Endothelial cell of umbilical vein (primary cell): ENCODE measurements at regions not wholly inside any gene's neighbourhood (a gene's known extent, or its start where the extent isn't known, plus 50 kb on each side); places are given as distances from the start of the nearest gene placed in this dataset.

Experiments
- CTCF ChIP-seq, 2 donors: IDR thresholded peaks; 1 replicate in 1 of 2; 2 replicates in 1 of 2; pipeline ENCODE4 v1.5.1; 2011; ENCODE audit warnings: low read length in 2 of 2, mild to moderate bottlenecking in 2 of 2, moderate library complexity in 2 of 2, control low read depth in 1 of 2, inconsistent platforms in 1 of 2, low read depth in 1 of 2; ENCODE audit not compliant: insufficient read depth in 1 of 2; ENCODE audit errors: extremely low read depth in 1 of 2
- EZH2 ChIP-seq: IDR thresholded peaks from 2 replicates; pipeline ENCODE4 v1.6.1; 2012; ENCODE audit warnings: borderline replicate concordance, low read depth, mild to moderate bottlenecking, moderate library complexity, low read length, inconsistent platforms; ENCODE audit not compliant: severe bottlenecking
- FOS ChIP-seq: IDR thresholded peaks from 2 replicates; pipeline ENCODE4 v1.6.1; 2011; ENCODE audit warnings: mild to moderate bottlenecking, low read length, moderate library complexity, borderline replicate concordance; ENCODE audit not compliant: insufficient read depth
- GATA2 ChIP-seq: IDR thresholded peaks from 2 replicates; pipeline ENCODE4 v1.7.0; 2011; ENCODE audit warnings: low read depth, mild to moderate bottlenecking, moderate library complexity, mixed read lengths, low read length; ENCODE audit not compliant: insufficient read length, insufficient read depth
- MAX ChIP-seq: IDR thresholded peaks from 2 replicates; pipeline ENCODE4 v1.6.1; 2011; ENCODE audit not compliant: insufficient read depth, insufficient read length
- MYC ChIP-seq: IDR thresholded peaks from one replicate; pipeline ENCODE4 v1.6.1; 2011; ENCODE audit warnings: mild to moderate bottlenecking, low read depth, low read length
- POLR2A ChIP-seq: IDR thresholded peaks from 2 replicates; pipeline ENCODE4 v1.6.1; 2012; ENCODE audit warnings: low read depth, mild to moderate bottlenecking, control low read depth, low read length
- POLR2AphosphoS5 ChIP-seq: IDR thresholded peaks from 2 replicates; pipeline ENCODE4 v1.6.1; 2012; ENCODE audit warnings: low read depth, mild to moderate bottlenecking, control low read depth, low read length, moderate library complexity; ENCODE audit not compliant: insufficient read depth

DNA sequence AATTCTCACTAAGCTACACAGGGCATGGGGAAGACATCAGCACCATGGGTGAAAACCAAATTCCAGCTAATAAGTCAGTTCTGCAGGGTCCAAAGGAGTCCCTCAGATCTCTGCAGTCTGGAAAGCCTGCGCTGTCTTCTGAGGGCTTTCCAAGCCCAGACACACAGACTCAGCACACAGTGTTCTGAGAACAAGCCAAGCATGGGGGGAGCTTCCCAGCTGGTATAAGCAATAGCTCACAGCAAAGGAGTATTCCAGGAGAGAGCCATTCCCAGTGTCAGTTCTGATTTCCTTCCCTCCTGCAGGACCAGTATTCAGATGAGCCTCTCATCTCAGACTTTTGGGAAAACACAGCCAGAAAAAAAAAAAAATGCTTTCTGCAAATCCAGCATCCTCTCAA is 370.8 kb downstream of the TNS1 start:
- TF ChIP-seq POLR2A, result no peak
- TF ChIP-seq CTCF (IDR thresholded peaks at IDR 0.05; ENCODE audit: extremely low read depth in 1 of 2, insufficient read depth in 1 of 2, low read depth in 1 of 2, low read length in 2 of 2), result no peak
- TF ChIP-seq EZH2, result no peak
- no peak for TF ChIP-seq MYC
- no peak for TF ChIP-seq MAX
- TF ChIP-seq POLR2AphosphoS5, result no peak
- TF ChIP-seq GATA2, result no peak
- no peak for TF ChIP-seq FOS
